ENCODE measurements at regions not wholly inside any gene's neighbourhood (a gene's known extent, or its start where the extent isn't known, plus 50 kb on each side); places are given as distances from the start of the nearest gene placed in this dataset.

GRCh38 chr12:78316631-78317468 lies 486.2 kb downstream of the NAV3 start:
- TF ChIP-seq POLR2A (IDR thresholded peaks at IDR 0.05): no peak
- TF ChIP-seq CTCF (IDR thresholded peaks at IDR 0.05): no peak

Data from thyroid gland (tissue), 4 donors.